Thyroid gland (tissue), 4 donors: ENCODE measurements at regions not wholly inside any gene's neighbourhood (a gene's known extent, or its start where the extent isn't known, plus 50 kb on each side); places are given as distances from the start of the nearest gene placed in this dataset.

Experiments used
- DNase-seq, 2 donors: peaks; one replicate each; pipeline ENCODE4 v3.0.0-alpha.2; 2019
- H3K27ac ChIP-seq, 3 donors: fragments of 200-600 bp; sonication (generic); 1 replicate in 2 of 3; 2 replicates in 1 of 3; pipeline ENCODE4 v1.5.1; 2016 to 2019; ENCODE audit warnings: mild to moderate bottlenecking in 1 of 3, moderate library complexity in 1 of 3
- H3K27me3 ChIP-seq: fragments of 200-600 bp; sonication (generic); one replicate; pipeline ENCODE4 v1.5.1; 2019
- H3K36me3 ChIP-seq, 2 donors: fragments of 200-600 bp; sonication (generic); one replicate each; pipeline ENCODE4 v1.5.1; 2016 to 2019
- H3K4me1 ChIP-seq, 2 donors: fragments of 200-600 bp; sonication (generic); one replicate each; pipeline ENCODE4 v1.5.1; 2017 to 2019
- H3K4me3 ChIP-seq, 3 donors: fragments of 200-600 bp; sonication (generic); replicated peaks in 1 of 3; 1 replicate in 2 of 3; 2 replicates in 1 of 3; pipeline ENCODE4 v1.5.1; 2016; ENCODE audit warnings: mild to moderate bottlenecking in 1 of 3
- H3K9me3 ChIP-seq: fragments of 200-600 bp; sonication (generic); one replicate; pipeline ENCODE4 v1.5.1; 2017
- POLR2A ChIP-seq, 2 donors: fragments of 450-650 bp; IDR thresholded peaks; one replicate each; pipeline ENCODE4 v1.6.1; 2017; ENCODE audit warnings: antibody characterized with exemption in 2 of 2, mild to moderate bottlenecking in 2 of 2, moderate library complexity in 1 of 2
- WGBS, 2 donors: methylation state at CpG; one replicate each; pipeline ENCODE4 v1.1.5; 2017; 5-methylcytosine and 5-hydroxymethylcytosine counted together
- intact Hi-C: fragments of 100-400 bp; cut with DNase I; formaldehyde crosslinking; loops from one replicate; pipeline ENCODE4 v1.15.1; 2023
- TF ChIP-seq, protein P1 (sequence below), 6 experiments: fragments of 200-600 bp in 3 of 6; fragments of 450-650 bp in 3 of 6; sonication (generic) in 3 of 6; IDR thresholded peaks; one replicate each; pipeline ENCODE4 v1.5.1; 2016 to 2019; ENCODE audit warnings: antibody characterized with exemption in 6 of 6, mild to moderate bottlenecking in 2 of 6, inconsistent platforms in 1 of 6, moderate library complexity in 1 of 6

DNA sequence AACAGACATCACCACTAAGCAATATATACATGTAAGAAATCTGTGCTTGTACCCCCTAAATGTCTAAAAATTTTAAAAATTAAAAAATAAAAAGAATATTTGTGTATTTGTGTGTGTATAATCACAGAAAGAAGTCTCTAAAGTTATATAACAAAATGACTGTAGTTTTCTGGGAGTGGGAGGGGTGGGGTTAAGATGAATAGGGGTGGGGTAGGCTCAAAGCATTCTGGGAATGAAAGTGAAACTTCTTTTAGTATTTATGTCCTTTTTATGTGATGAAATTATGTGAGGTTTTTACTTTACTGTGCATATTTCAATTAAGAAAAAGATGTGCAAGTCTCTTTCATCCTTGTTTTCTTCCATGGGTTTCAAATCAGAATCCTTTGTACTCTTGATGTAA is 65.3 kb downstream of the FASLG start:
- Histone ChIP-seq H3K9me3 (no peaks in the 10 kb centered on the region), H3K27ac (no peak overlapping the region), H3K27me3 (no peaks in the 10 kb centered on the region), H3K4me1 (no peaks in the 10 kb centered on the region), H3K4me3 (no peak overlapping the region), H3K36me3 (no peaks in the 10 kb centered on the region)
- no peak for DNase-seq
- intact Hi-C loops = loop anchor here (10.0 kb wide), 1 partner anchor 279 kb away; the partner anchor contains the start of gene PIGC
- TF ChIP-seq POLR2A (IDR thresholded peaks at IDR 0.05) = no peak
- TF ChIP-seq, protein P1, sequence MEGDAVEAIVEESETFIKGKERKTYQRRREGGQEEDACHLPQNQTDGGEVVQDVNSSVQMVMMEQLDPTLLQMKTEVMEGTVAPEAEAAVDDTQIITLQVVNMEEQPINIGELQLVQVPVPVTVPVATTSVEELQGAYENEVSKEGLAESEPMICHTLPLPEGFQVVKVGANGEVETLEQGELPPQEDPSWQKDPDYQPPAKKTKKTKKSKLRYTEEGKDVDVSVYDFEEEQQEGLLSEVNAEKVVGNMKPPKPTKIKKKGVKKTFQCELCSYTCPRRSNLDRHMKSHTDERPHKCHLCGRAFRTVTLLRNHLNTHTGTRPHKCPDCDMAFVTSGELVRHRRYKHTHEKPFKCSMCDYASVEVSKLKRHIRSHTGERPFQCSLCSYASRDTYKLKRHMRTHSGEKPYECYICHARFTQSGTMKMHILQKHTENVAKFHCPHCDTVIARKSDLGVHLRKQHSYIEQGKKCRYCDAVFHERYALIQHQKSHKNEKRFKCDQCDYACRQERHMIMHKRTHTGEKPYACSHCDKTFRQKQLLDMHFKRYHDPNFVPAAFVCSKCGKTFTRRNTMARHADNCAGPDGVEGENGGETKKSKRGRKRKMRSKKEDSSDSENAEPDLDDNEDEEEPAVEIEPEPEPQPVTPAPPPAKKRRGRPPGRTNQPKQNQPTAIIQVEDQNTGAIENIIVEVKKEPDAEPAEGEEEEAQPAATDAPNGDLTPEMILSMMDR (IDR thresholded peaks at IDR 0.05) = no peak

DNA sequence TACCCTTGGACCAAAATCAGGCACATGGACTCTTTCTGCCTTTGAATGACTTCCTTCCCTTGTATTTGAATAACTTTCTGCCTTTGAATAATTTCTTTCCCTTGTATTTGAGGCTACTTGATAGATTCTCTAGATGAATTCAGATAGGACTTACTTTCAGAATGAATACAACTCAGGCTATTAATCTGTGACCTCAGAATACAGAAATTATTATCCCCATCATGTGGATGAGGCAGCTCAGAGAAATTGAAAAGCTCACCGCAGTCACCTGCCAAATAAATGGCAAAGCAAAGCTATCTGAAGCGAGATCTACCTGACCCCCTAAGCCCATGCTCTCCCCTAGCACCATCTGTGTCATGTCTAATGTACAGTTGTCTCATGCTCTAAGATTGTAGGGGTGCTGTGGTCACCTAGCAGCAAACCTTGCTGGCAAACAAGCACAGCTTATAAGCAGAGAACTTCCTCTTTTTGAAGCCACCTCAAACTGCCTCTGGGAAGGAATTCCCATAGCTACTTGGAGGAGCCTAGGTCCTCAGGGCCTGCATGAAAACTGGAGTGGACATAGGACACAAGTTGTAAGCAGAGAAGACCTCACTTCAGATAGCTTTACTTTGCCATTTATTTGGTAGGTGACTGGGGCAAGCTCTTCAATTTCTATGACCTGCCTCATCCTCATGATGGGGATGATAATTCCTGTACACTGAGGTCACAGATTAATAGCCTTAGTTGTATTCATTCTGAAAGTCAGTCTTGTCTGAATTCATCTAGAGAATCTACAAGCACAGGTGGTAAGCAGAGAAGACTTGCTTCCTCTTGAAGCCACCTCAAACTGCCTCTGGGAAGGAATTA is 66.1 kb downstream of the FASLG start:
- Histone ChIP-seq H3K4me1 (no peaks in the 10 kb centered on the region), H3K9me3 (no peaks in the 10 kb centered on the region), H3K36me3 (no peaks in the 10 kb centered on the region), H3K27me3 (no peaks in the 10 kb centered on the region), H3K4me3 (no peak overlapping the region), H3K27ac (no peak overlapping the region)
- intact Hi-C loops = loop anchor here (10.0 kb wide), 1 partner anchor 280 kb away; the partner anchor contains the start of gene PIGC
- TF ChIP-seq POLR2A (IDR thresholded peaks at IDR 0.05) = no peak
- TF ChIP-seq, protein P1 (IDR thresholded peaks at IDR 0.05) = no peak
- no peak for DNase-seq
- 94 to 98% methylated on average over 2 of the region's 2 CpGs for WGBS, 2 donors

DNA sequence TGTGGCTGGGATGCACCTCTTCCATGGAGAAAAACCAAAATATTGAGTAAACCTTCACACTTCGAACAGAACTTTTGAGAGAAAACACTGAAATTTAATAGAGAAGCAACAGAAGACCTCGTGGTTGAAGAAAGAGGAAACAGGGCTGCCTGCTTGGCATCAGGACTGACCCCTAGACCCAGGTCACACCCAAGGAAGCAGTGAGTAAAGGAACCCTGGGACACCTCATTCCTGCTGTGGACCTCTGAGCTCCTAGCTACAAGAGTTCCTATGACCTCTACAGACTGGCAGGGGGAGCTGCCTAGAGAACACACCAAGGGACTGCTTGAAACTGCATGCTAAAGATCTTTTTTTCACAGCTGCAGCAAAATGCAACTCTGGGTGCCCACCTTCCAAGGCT is 67.8 kb downstream of the FASLG start:
- TF ChIP-seq POLR2A (IDR thresholded peaks at IDR 0.05) = no peak
- TF ChIP-seq, protein P1 (IDR thresholded peaks at IDR 0.05) = no peak
- no peaks in the 10 kb centered on the region for H3K9me3 ChIP-seq
- WGBS, 2 donors = 65 to 68% methylated on average over 2 of the region's 2 CpGs
- H3K4me3 ChIP-seq = no peak overlapping the region
- intact Hi-C loops = loop anchor here (10.0 kb wide), 1 partner anchor 282 kb away; the partner anchor contains the start of gene PIGC
- no peaks in the 10 kb centered on the region for H3K27me3 ChIP-seq
- no peak overlapping the region for H3K27ac ChIP-seq
- H3K4me1 ChIP-seq = no peaks in the 10 kb centered on the region
- no peak for DNase-seq
- no peaks in the 10 kb centered on the region for H3K36me3 ChIP-seq

DNA sequence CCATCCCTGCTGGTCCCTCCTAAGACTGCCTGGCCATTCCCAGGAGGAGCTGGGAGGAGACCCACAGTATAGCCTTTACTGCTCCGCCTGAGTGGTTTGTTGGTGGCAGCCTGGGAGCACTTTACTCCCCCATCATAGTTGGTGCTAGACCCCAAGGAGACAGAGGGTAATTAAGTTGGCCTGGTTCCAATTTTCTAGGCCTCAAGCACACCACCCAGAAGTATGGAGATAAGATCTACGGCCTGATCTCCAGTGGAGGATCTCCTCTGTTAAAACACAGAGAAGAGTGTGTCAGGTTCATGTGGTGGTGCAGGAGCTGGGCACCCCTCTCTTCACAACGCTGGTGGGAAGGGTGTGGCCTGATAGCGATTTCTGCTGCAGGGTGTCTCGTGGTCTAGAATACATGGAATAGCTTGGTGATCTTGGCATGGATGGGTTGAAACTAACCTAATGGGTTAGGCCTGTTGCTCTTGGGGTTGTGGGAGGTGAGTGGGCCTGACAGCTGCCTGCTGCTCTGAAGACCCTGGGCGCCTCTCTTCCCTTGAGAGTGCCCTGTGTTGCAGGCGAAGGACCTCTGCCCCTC is 68.5 kb downstream of the FASLG start:
- H3K27ac ChIP-seq = no peak overlapping the region
- no peaks in the 10 kb centered on the region for H3K27me3 ChIP-seq
- H3K9me3 ChIP-seq = no peaks in the 10 kb centered on the region
- 75 to 87% methylated on average over 6 to 7 of the region's 7 CpGs for WGBS, 2 donors
- intact Hi-C loops = loop anchor here (10.0 kb wide), 1 partner anchor 283 kb away; the partner anchor contains the start of gene PIGC
- no peak for DNase-seq
- H3K4me1 ChIP-seq = no peaks in the 10 kb centered on the region
- no peaks in the 10 kb centered on the region for H3K36me3 ChIP-seq
- no peak overlapping the region for H3K4me3 ChIP-seq
- TF ChIP-seq, protein P1 (IDR thresholded peaks at IDR 0.05) = no peak
- no peak for TF ChIP-seq POLR2A (IDR thresholded peaks at IDR 0.05)
